ENCODE measurements at regions not wholly inside any gene's neighbourhood (a gene's known extent, or its start where the extent isn't known, plus 50 kb on each side); places are given as distances from the start of the nearest gene placed in this dataset.

GRCh38 chrX:118197730-118198129 lies 81.1 kb upstream of the KLHL13 start:
- no peak for TF ChIP-seq CTCF (conservative IDR thresholded peaks at IDR 0.05; ENCODE audit: low read depth in 2 of 2)
- TF ChIP-seq EZH2phosphoT487 (IDR thresholded peaks at IDR 0.05; ENCODE audit: unreplicated experiment): no peak
- TF ChIP-seq REST (IDR thresholded peaks at IDR 0.05; ENCODE audit: unreplicated experiment): no peak
- TF ChIP-seq EZH2 (IDR thresholded peaks at IDR 0.05; ENCODE audit: low read depth, unreplicated experiment): no peak
- no peak for TF ChIP-seq POLR2AphosphoS5 (IDR thresholded peaks at IDR 0.05; ENCODE audit: low read depth)
- TF ChIP-seq CREB1 (CRISPR knock-in tag; IDR thresholded peaks at IDR 0.05; ENCODE audit: low read depth): no peak

Measured in GM23338 (cell line).